Heart right ventricle (tissue), 16 donors: ENCODE measurements at regions not wholly inside any gene's neighbourhood (a gene's known extent, or its start where the extent isn't known, plus 50 kb on each side); places are given as distances from the start of the nearest gene placed in this dataset.

Experiments
- ATAC-seq, 8 donors: fragments of 200-7000 bp; cut with Tn5 transposase; one replicate each; pipeline ENCODE4 v1.9.1; 2020; ENCODE audit warnings: mild to moderate bottlenecking in 8 of 8, moderate library complexity in 8 of 8, moderate number of reproducible peaks in 1 of 8
- DNase-seq, 2 donors: peaks; one replicate each; pipeline ENCODE4 v3.0.0-alpha.2; 2020
- H3K27ac ChIP-seq, 10 donors: fragments of 200-600 bp; sonication (generic) in 2 of 10; one replicate each; pipeline versions ENCODE4 v1.5.0 to v1.8.0; 2020 to 2022; ENCODE audit warnings: mild to moderate bottlenecking in 3 of 10
- H3K27me3 ChIP-seq, 7 donors: fragments of 200-600 bp; one replicate each; pipeline ENCODE4 v1.8.0; 2021 to 2022; ENCODE audit warnings: mild to moderate bottlenecking in 2 of 7
- H3K36me3 ChIP-seq, 9 donors: fragments of 200-600 bp; sonication (generic) in 1 of 9; one replicate each; pipeline versions ENCODE4 v1.5.0 to v1.8.0; 2020 to 2022; ENCODE audit warnings: mild to moderate bottlenecking in 2 of 9
- H3K4me1 ChIP-seq, 9 donors: fragments of 200-600 bp; sonication (generic) in 1 of 9; one replicate each; pipeline versions ENCODE4 v1.5.0 to v1.8.0; 2020 to 2022; ENCODE audit warnings: mild to moderate bottlenecking in 4 of 9
- H3K4me3 ChIP-seq, 10 donors: fragments of 200-600 bp; sonication (generic) in 2 of 10; one replicate each; pipeline versions ENCODE4 v1.5.0 to v1.8.0; 2020 to 2022; ENCODE audit warnings: mild to moderate bottlenecking in 7 of 10, moderate library complexity in 2 of 10
- H3K9me3 ChIP-seq, 11 donors: fragments of 200-600 bp in 10 of 11; sonication (generic) in 2 of 11; one replicate each; pipeline versions ENCODE4 v1.5.0 to v1.8.0; 2013 to 2022; ENCODE audit warnings: mild to moderate bottlenecking in 2 of 11, control low read depth in 1 of 11, moderate library complexity in 1 of 11
- WGBS, 2 donors: extraction: QIAGEN DNeasy Blood & Tissue Kit; methylation state at CpG; one replicate each; pipeline ENCODE4 v1.1.7; 2013; ENCODE audit warnings: inconsistent platforms in 1 of 2; 5-methylcytosine and 5-hydroxymethylcytosine counted together
- intact Hi-C, 10 donors: fragments of 100-400 bp; cut with DNase I; formaldehyde crosslinking; loops; one replicate each; pipeline versions ENCODE4 v1.11.1 to v1.14.2; 2022
- TF ChIP-seq, protein P1 (sequence below), 9 donors: fragments of 200-600 bp; sonication (generic) in 2 of 9; IDR thresholded peaks; one replicate each; pipeline versions ENCODE4 v1.5.0 to v1.8.0; 2021 to 2022; ENCODE audit warnings: antibody characterized with exemption in 9 of 9, mild to moderate bottlenecking in 5 of 9, moderate library complexity in 1 of 9
- donor health status: Arrhythmogenic right ventricular cardiomyopathy.
- donor health status: ischemic (EF 13 %, LVEDD 7.1; RV severe dilation, severe dysfunction).
- donor health status: healthy with polysubstance abuse.
- donor health status: DM: no; HTN: yes; CAD: no.
- donor health status: DM: no; HTN: no; CAD: no.
- donor health status: ischemic (EF 25% LVEDD 6.9; RV normal size, moderate dysfunction).
- donor health status: ischemic (EF 25% LVEDD 5.7; RV mildly dilated, moderate dysfunction).
- donor health status: healthy.
- donor health status: DM: yes; HTN: yes; CAD: no.
- donor health status: Ischemic cardiomyopathy.
- donor health status: ischemic (EF 35%, LVEDD 5.7; RV mildly dilated, moderate dysfunction).
- donor health status: nonischemic (EF 11% LVEDD 7.7; RV severe dilation, severe dysfunction).
- donor health status: DM: yes; HTN: yes; CAD: no.
- donor health status: PGD.
- donor health status: ischemic (EF 29% LVEDD 5.4; RV normal size, mild dysfunction).
- donor health status: nonischemic (EF 23%, LVEDD 6.1; RV moderate dilation, normal function).

DNA sequence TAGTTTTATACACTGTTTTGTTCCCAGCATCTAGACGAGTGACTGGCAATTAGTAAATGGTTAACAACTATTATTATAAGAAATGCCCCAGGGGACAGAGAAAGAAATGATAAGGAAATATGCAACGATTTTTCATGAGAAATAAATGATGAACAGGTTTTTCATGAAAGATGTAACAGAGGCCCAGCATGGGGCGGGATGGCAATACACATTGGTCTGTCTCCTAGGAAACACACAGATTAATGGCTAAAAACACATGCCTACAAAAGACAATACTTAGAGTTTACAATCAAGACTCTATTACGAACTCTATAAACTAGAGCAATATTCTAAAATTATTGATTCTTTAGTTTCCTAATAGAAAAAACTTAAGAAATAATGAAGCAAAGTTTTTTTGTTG lies 441.5 kb upstream of the CDH9 start:
- 67 to 71% methylated on average over 4 of the region's 4 CpGs for whole genome bisulfite sequencing, 2 donors

DNA sequence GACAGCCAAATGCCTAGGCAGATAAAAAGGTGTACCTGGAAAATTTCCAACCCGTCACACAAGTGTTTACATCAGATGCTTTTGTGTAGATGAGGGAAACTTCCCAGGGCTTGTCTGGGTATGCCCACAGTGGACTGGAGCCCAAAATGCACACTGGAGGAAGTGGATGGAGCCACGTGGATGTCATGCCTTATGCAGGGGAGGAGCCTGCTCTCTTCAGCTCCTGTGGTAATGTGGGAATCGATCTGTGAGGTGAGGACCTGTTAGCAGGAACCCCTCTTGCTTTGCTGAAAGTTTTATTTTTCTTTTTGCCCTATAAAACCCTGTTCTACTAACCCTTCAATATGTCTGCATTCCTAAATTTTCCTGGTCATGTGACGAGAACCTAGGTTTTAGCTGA lies 439.2 kb upstream of the CDH9 start:
- ATAC-seq (no peak), DNase-seq (no peak)
- H3K27me3 ChIP-seq, result no peaks in the 10 kb centered on the region
- H3K4me3 ChIP-seq, result no peak overlapping the region
- WGBS, 2 donors, result 58 to 60% methylated on average over 4 of the region's 4 CpGs
- H3K36me3 ChIP-seq, result no peaks in the 10 kb centered on the region
- H3K9me3 ChIP-seq, result peaks cover 0 to 79% (median 8%) of the 10 kb centered on the region in 11 donors
- intact Hi-C loops, result no loop called here
- TF ChIP-seq, protein P1, sequence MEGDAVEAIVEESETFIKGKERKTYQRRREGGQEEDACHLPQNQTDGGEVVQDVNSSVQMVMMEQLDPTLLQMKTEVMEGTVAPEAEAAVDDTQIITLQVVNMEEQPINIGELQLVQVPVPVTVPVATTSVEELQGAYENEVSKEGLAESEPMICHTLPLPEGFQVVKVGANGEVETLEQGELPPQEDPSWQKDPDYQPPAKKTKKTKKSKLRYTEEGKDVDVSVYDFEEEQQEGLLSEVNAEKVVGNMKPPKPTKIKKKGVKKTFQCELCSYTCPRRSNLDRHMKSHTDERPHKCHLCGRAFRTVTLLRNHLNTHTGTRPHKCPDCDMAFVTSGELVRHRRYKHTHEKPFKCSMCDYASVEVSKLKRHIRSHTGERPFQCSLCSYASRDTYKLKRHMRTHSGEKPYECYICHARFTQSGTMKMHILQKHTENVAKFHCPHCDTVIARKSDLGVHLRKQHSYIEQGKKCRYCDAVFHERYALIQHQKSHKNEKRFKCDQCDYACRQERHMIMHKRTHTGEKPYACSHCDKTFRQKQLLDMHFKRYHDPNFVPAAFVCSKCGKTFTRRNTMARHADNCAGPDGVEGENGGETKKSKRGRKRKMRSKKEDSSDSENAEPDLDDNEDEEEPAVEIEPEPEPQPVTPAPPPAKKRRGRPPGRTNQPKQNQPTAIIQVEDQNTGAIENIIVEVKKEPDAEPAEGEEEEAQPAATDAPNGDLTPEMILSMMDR (IDR thresholded peaks at IDR 0.05), result no peak
- H3K4me1 ChIP-seq, result no peaks in the 10 kb centered on the region
- H3K27ac ChIP-seq, result no peak overlapping the region

More for the DNA sequence above, 441.5 kb upstream of the CDH9 start:
- Histone ChIP-seq H3K9me3 (peaks cover 0 to 58% (median 8%) of the 10 kb centered on the region in 11 donors), H3K4me3 (no peak overlapping the region), H3K4me1 (no peaks in the 10 kb centered on the region), H3K27me3 (no peaks in the 10 kb centered on the region), H3K36me3 (no peaks in the 10 kb centered on the region), H3K27ac (no peak overlapping the region)
- DNase-seq (no peak), ATAC-seq (no peak)
- intact Hi-C loops, result no loop called here
- TF ChIP-seq, protein P1 (IDR thresholded peaks at IDR 0.05), result no peak

DNA sequence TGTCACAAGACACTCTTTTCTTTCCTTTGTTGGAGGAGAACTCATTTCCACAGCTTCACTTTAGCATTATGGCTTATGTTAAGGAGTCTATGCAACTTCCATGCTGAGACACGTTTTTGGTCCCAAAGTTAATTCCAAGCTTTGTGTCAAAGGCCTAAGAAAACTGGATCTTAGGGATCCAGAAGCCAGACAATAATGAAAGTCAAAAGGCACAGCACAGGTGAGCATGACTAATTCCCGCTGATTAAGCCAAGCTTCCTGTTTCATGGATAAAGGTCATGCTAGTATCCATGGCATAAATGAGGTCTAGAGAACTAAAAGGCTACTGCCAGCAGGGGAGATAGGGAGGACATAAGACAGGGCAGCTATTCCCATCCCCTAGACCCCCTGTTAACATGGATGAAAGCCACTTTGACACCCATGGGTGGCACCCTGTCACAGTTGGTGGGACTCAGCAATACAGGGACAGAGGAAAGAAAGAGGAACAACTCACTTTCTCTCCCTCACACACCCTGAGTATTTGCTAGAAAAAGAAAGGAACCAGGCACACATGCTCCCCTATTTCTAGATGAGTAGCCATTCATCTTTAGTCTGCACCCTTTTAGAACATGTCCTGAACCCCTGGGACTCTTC lies 438.1 kb upstream of the CDH9 start:
- H3K36me3 ChIP-seq, result no peaks in the 10 kb centered on the region
- 74% methylated on average over 2 of the region's 2 CpGs for WGBS, 2 donors
- peaks cover 0 to 79% (median 8%) of the 10 kb centered on the region in 11 donors for H3K9me3 ChIP-seq
- intact Hi-C loops, result no loop called here
- H3K27ac ChIP-seq, result no peak overlapping the region
- H3K4me1 ChIP-seq, result no peaks in the 10 kb centered on the region
- no peaks in the 10 kb centered on the region for H3K27me3 ChIP-seq
- TF ChIP-seq, protein P1 (IDR thresholded peaks at IDR 0.05), result no peak
- no peak for DNase-seq
- ATAC-seq, result no peak
- H3K4me3 ChIP-seq, result no peak overlapping the region

DNA sequence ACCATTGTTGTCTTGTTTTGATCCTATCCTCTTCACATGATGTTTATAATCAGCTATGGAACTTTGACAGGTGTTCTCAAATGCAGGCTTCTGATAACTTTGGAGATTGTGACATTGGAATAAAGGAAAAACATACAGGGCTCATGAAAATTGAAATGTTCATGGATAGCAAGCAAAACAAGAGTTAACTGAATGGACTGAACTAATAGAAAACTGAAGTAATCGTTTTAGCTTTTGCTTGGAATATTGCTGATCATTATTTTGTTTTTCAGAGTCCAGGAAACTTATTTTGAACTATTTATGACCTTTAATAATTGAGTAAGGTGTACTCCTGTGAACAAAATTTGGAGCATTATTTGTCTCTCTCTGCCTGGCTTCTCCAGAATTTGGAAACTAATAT lies 436.7 kb upstream of the CDH9 start:
- no peaks in the 10 kb centered on the region for H3K27me3 ChIP-seq
- intact Hi-C loops, result no loop called here
- TF ChIP-seq, protein P1 (IDR thresholded peaks at IDR 0.05), result no peak
- no peaks in the 10 kb centered on the region for H3K36me3 ChIP-seq
- H3K27ac ChIP-seq, result no peak overlapping the region
- H3K4me1 ChIP-seq, result no peaks in the 10 kb centered on the region
- DNase-seq, result no peak
- peaks cover 0 to 74% (median 8%) of the 10 kb centered on the region in 11 donors for H3K9me3 ChIP-seq
- no peak overlapping the region for H3K4me3 ChIP-seq
- 18 to 44% methylated on average over 1 of the region's 1 CpG for WGBS, 2 donors
- no peak for ATAC-seq
